ENCODE measurements at regions not wholly inside any gene's neighbourhood (a gene's known extent, or its start where the extent isn't known, plus 50 kb on each side); places are given as distances from the start of the nearest gene placed in this dataset.

- Mint-ChIP-seq H3K36me3 (ENCODE audit: insufficient read depth) (peaks cover 4% of the 10 kb centered on the region), H3K27me3 (no peaks in the 10 kb centered on the region), H3K27ac (no peak overlapping the region), H3K4me3 (ENCODE audit: low read depth) (no peak overlapping the region), H3K4me1 (ENCODE audit: low read depth) (no peaks in the 10 kb centered on the region), H3K9me3 (ENCODE audit: low read depth) (peaks cover 37% of the 10 kb centered on the region)
- no peak for DNase-seq (ENCODE audit: low spot score, unreplicated experiment)
- no peak for TF ChIP-seq CTCF (IDR thresholded peaks at IDR 0.05; ENCODE audit: unreplicated experiment)
These were observed 1726.8 kb downstream of the TP53TG3F start for GRCh38 chr16:35186045-35186759.

DNA sequence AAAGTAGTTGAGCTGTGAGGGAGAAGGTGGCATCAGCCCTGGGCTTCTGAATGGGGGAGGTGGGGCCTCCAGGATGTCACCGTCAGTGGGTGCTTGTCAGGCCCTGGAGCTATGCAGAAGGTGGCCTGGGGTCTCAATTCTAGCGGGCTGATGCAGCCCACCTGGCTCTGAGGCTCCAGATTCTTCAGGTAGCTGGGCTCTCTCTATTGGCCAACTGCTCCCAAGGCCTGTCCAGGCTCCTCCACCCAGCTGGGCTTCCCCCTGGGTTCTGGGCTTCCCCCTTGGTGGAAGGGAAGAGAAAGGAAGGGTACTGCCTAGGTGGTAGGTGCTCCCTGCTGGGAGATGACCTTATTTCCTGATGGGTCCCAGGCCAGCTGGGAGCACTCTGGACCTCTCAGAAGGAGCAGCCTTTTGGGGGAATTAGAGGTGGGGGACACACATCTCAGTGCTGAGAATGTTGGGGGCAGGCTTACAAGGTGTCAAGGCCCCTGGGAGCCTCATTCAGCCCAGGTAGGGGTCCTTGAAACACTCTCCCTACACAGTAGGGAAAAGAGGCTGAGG lies 1728.3 kb downstream of the TP53TG3F start:
- H3K27me3 Mint-ChIP-seq = no peaks in the 10 kb centered on the region
- H3K4me3 Mint-ChIP-seq (ENCODE audit: low read depth) = no peak overlapping the region
- H3K4me1 Mint-ChIP-seq (ENCODE audit: low read depth) = no peaks in the 10 kb centered on the region
- no peak for TF ChIP-seq CTCF (IDR thresholded peaks at IDR 0.05; ENCODE audit: unreplicated experiment)
- no peak for DNase-seq (ENCODE audit: low spot score, unreplicated experiment)
- H3K36me3 Mint-ChIP-seq (ENCODE audit: insufficient read depth) = peaks cover 2% of the 10 kb centered on the region
- no peak overlapping the region for H3K27ac Mint-ChIP-seq
- H3K9me3 Mint-ChIP-seq (ENCODE audit: low read depth) = peaks cover 34% of the 10 kb centered on the region

- peaks cover 2% of the 10 kb centered on the region for H3K36me3 Mint-ChIP-seq (ENCODE audit: insufficient read depth)
These were observed 1729.1 kb downstream of the TP53TG3F start for GRCh38 chr16:35188288-35189155.

GRCh38 chr16:35192993-35193392 lies 1733.6 kb downstream of the TP53TG3F start:
- DNase-seq (ENCODE audit: low spot score, unreplicated experiment) = no peak
- H3K4me1 Mint-ChIP-seq (ENCODE audit: low read depth) = no peaks in the 10 kb centered on the region
- peaks cover 1% of the 10 kb centered on the region for H3K36me3 Mint-ChIP-seq (ENCODE audit: insufficient read depth)
- no peak for TF ChIP-seq CTCF (IDR thresholded peaks at IDR 0.05; ENCODE audit: unreplicated experiment)
- no peaks in the 10 kb centered on the region for H3K27me3 Mint-ChIP-seq
- H3K9me3 Mint-ChIP-seq (ENCODE audit: low read depth) = peaks cover 30% of the 10 kb centered on the region
- no peak overlapping the region for H3K4me3 Mint-ChIP-seq (ENCODE audit: low read depth)
- H3K27ac Mint-ChIP-seq = no peak overlapping the region

More at GRCh38 chr16:35188288-35189155, 1729.1 kb downstream of the TP53TG3F start:
- Mint-ChIP-seq H3K27me3 (no peaks in the 10 kb centered on the region), H3K9me3 (ENCODE audit: low read depth) (peaks cover 33% of the 10 kb centered on the region), H3K4me1 (ENCODE audit: low read depth) (no peaks in the 10 kb centered on the region), H3K4me3 (ENCODE audit: low read depth) (no peak overlapping the region), H3K27ac (no peak overlapping the region)
- no peak for DNase-seq (ENCODE audit: low spot score, unreplicated experiment)
- no peak for TF ChIP-seq CTCF (IDR thresholded peaks at IDR 0.05; ENCODE audit: unreplicated experiment)

DNA sequence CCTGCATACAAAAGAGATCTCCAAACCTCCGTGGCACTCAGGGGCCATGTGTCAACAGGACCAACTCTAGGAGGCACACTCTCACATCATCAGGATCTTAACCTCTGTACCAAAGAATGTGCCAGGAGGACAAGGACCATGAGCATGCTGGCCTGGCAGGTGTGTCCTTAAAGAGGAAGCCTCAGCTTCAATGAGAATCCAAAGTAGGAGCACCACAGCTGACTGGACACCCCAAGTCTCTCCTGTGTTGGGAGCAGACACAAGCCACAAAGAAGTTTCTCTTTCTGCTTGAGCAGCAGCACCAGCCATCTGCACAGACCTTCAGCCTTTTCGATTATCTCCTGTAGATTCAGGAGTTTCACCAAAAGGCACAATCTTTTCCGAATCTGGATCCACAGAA lies 1734.5 kb downstream of the TP53TG3F start:
- no peak for TF ChIP-seq CTCF (IDR thresholded peaks at IDR 0.05; ENCODE audit: unreplicated experiment)
- peaks cover 1% of the 10 kb centered on the region for H3K36me3 Mint-ChIP-seq (ENCODE audit: insufficient read depth)
- H3K27me3 Mint-ChIP-seq = no peaks in the 10 kb centered on the region
- DNase-seq (ENCODE audit: low spot score, unreplicated experiment) = no peak
- H3K27ac Mint-ChIP-seq = no peak overlapping the region
- H3K4me3 Mint-ChIP-seq (ENCODE audit: low read depth) = no peak overlapping the region
- no peaks in the 10 kb centered on the region for H3K4me1 Mint-ChIP-seq (ENCODE audit: low read depth)
- peaks cover 30% of the 10 kb centered on the region for H3K9me3 Mint-ChIP-seq (ENCODE audit: low read depth)

Data from progenitor cell of endocrine pancreas (in vitro differentiated cells).